AG04450 (cell line): ENCODE measurements at regions not wholly inside any gene's neighbourhood (a gene's known extent, or its start where the extent isn't known, plus 50 kb on each side); places are given as distances from the start of the nearest gene placed in this dataset.

Experiments used
- CTCF ChIA-PET: fragments of 300-600, 350-600 bp; formaldehyde crosslinking; extraction: SDS; loops from one replicate; lab custom pipeline; 2022; ENCODE audit warnings: antibody characterized with exemption, inconsistent platforms; lab: Charles Lee
- POLR2A ChIA-PET: fragments of 350-600 bp; formaldehyde crosslinking; extraction: SDS; loops from one replicate; lab custom pipeline; 2021; ENCODE audit warnings: antibody characterized with exemption, inconsistent platforms; lab: Yijun Ruan, JAX
- DNase-seq: peaks from one replicate; pipeline ENCODE4 v3.0.0-alpha.2; 2011; ENCODE audit warnings: low read depth, low spot score
- H3K27ac ChIP-seq: one replicate; pipeline ENCODE4 v1.5.1; 2012; ENCODE audit warnings: low read depth, low read length, control low read depth
- H3K27me3 ChIP-seq: one replicate; pipeline ENCODE4 v1.6.0; 2012; ENCODE audit warnings: low read length; ENCODE audit not compliant: control insufficient read depth, insufficient read depth
- H3K4me3 ChIP-seq: 2 replicates; pipeline ENCODE4 v1.5.1; 2011; ENCODE audit warnings: mild to moderate bottlenecking, low read depth, low read length, control low read depth
- H3K9me3 ChIP-seq: 2 replicates; pipeline ENCODE4 v1.5.1; 2012; ENCODE audit warnings: low read length; ENCODE audit not compliant: control insufficient read depth, insufficient read depth
- TF ChIP-seq, protein P1 (sequence below): IDR thresholded peaks from 2 replicates; pipeline ENCODE4 v1.5.1; 2011; ENCODE audit warnings: low read depth, low read length, control low read depth, inconsistent platforms

DNA sequence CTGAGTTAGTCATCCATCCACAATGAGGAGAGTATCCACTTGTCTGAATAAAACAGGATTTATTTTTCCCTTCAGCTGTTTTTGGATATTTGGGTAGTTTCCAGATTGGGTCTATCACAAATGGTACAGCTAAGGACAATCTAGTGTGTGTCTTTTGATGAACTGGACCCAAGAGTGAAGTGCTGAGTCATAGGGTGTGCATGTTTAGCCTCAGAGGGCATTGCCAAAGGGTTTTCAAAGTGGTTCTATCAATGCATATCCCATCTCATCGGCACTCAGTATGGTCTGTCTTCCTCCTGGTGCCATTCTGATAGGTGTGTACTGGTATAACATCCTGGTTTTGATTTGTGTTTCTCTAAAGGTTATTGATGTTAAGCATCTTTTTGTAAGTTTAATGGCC, 62.3 kb downstream of the GSX1 start:
- Histone ChIP-seq H3K27me3 (peaks cover 8% of the 10 kb centered on the region), H3K4me3 (no peak overlapping the region), H3K27ac (no peak overlapping the region), H3K9me3 (no peaks in the 10 kb centered on the region)
- TF ChIP-seq, protein P1, sequence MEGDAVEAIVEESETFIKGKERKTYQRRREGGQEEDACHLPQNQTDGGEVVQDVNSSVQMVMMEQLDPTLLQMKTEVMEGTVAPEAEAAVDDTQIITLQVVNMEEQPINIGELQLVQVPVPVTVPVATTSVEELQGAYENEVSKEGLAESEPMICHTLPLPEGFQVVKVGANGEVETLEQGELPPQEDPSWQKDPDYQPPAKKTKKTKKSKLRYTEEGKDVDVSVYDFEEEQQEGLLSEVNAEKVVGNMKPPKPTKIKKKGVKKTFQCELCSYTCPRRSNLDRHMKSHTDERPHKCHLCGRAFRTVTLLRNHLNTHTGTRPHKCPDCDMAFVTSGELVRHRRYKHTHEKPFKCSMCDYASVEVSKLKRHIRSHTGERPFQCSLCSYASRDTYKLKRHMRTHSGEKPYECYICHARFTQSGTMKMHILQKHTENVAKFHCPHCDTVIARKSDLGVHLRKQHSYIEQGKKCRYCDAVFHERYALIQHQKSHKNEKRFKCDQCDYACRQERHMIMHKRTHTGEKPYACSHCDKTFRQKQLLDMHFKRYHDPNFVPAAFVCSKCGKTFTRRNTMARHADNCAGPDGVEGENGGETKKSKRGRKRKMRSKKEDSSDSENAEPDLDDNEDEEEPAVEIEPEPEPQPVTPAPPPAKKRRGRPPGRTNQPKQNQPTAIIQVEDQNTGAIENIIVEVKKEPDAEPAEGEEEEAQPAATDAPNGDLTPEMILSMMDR = no peak
- DNase-seq = no peak
- POLR2A ChIA-PET = no interaction called here
- CTCF ChIA-PET = no interaction called here

DNA sequence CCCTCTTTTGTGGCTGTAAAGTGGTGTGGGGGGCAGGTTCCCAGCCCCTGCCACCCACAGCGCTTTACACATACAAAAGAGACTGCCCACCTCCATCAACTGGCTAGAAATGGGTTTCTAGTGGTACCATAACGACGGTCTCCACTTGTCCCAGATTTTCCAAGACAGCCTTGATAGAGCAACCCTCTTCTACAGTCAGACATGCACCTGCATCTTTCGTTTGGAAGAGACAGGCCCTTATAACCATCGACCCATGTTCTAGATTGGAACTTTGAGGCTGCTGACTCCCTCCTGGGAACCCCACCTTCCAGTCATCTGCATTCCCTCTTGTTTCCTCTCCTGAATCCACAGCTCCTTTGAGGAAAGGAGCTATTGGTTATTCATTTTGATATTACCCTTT, 63.1 kb downstream of the GSX1 start:
- Histone ChIP-seq H3K27me3 (peaks cover 8% of the 10 kb centered on the region), H3K9me3 (no peaks in the 10 kb centered on the region), H3K27ac (no peak overlapping the region), H3K4me3 (no peak overlapping the region)
- TF ChIP-seq, protein P1 = no peak
- DNase-seq = no peak
- ChIA-PET CTCF (no interaction called here), POLR2A (no interaction called here)

DNA sequence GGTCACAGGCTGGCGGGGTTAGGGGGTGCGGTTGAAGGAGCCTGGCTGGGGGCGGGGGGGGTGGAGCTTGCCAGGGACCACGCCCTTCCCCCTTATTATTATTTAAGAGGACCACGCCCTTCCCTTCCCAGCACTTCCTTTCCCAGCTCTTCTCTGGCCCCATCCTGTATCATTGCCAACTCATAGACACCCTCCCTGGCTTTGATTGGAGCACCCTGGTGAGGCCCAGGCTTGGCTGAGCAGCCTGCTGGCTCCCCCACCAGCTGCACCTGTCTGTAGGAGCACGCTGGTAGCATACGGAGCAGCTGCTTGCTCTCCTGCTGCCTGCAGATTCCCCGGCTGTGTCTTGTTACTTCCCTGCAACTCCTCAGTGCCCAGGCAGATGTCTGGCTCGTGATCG, 62.5 kb upstream of the PDX1 start:
- CTCF ChIA-PET = interaction anchor here (0.6 kb wide), 1 partner anchor 30 kb away, joined by 3 read pairs; no protein-coding TSS in a partner anchor
- Histone ChIP-seq H3K4me3 (no peak overlapping the region), H3K9me3 (no peaks in the 10 kb centered on the region), H3K27ac (no peak overlapping the region), H3K27me3 (peaks cover 6% of the 10 kb centered on the region)
- no peak for DNase-seq
- TF ChIP-seq, protein P1 = no peak
- POLR2A ChIA-PET = no interaction called here

DNA sequence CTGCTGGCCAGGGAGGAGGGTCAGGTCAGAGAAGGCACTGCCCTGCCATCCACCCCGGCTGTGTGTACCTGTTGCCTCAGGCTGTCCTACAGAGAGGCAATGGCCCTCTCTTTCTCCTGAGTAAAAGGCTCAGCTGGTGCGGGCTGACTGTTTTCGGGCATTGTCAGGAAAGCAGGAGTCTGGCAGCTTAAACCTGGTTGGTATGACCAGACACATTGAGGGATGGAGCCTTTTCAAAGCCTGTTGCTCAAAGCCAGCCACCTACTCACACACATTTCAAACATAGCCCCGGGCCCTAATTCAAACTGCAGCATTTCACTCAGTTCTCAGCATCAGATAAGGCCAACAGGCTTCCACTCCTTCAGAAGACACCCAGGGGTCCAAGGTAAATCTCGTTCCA, 61.8 kb upstream of the PDX1 start:
- TF ChIP-seq, protein P1 = no peak
- DNase-seq = no peak
- ChIA-PET CTCF (no interaction called here), POLR2A (no interaction called here)
- Histone ChIP-seq H3K27me3 (peaks cover 6% of the 10 kb centered on the region), H3K4me3 (no peak overlapping the region), H3K27ac (no peak overlapping the region), H3K9me3 (no peaks in the 10 kb centered on the region)

DNA sequence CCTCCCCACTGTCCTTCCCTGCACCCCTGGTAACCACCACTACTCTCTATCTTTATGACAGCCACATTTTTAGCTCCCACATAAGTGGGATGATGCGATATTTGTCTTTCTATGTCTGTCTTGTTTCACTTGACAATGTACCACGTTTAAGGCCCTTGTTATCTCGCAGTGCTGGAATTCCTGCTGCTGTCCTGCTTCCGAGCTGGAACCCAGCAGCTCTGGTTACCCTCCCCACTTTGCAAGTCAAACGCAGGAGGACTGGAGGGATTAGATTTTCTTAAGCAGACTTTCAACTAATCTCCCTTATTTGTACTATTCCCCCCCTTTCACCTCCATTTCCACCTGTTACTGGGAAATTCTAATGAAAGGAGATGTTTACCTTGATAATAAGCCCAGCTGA, 59.1 kb upstream of the PDX1 start:
- H3K4me3 ChIP-seq = no peak overlapping the region
- H3K27ac ChIP-seq = no peak overlapping the region
- ChIA-PET POLR2A (no interaction called here), CTCF (interaction anchor here (1.8 kb wide), 1 partner anchor 34 kb away, joined by 7 read pairs; no protein-coding TSS in a partner anchor)
- H3K27me3 ChIP-seq = peaks cover 3% of the 10 kb centered on the region
- no peaks in the 10 kb centered on the region for H3K9me3 ChIP-seq
- no peak for DNase-seq
- TF ChIP-seq, protein P1 = no peak
